HL-60 (cell line): ENCODE measurements at regions not wholly inside any gene's neighbourhood (a gene's known extent, or its start where the extent isn't known, plus 50 kb on each side); places are given as distances from the start of the nearest gene placed in this dataset.

ENCODE experiments used
- DNase-seq, 2 experiments: peaks; one replicate each; pipeline ENCODE4 v3.0.0-alpha.2; 2010 to 2020; ENCODE audit warnings: low read depth in 1 of 2, low spot score in 1 of 2
- H3K27ac ChIP-seq: fragments of 250-450 bp; sonication (Bioruptor Pico); replicated peaks from 2 replicates; pipeline ENCODE4 v1.5.1; 2020; ENCODE audit warnings: mild to moderate bottlenecking, moderate library complexity
- H3K27me3 ChIP-seq: fragments of 250-450 bp; sonication (Bioruptor Pico); 2 replicates; pipeline ENCODE4 v1.5.1; 2021; ENCODE audit warnings: mild to moderate bottlenecking, moderate library complexity; ENCODE audit not compliant: insufficient read depth, poor library complexity, severe bottlenecking
- H3K4me3 ChIP-seq: replicated peaks from 2 replicates; pipeline ENCODE4 v1.5.1; 2011; ENCODE audit warnings: mild to moderate bottlenecking, control low read depth, low read length; ENCODE audit not compliant: insufficient read depth
- GABPA ChIP-seq: IDR thresholded peaks from 2 replicates; pipeline ENCODE4 v1.6.1; 2012; ENCODE audit warnings: low read depth
- POLR2AphosphoS5 ChIP-seq: IDR thresholded peaks from 2 replicates; pipeline ENCODE4 v1.6.1; 2012; ENCODE audit warnings: low read depth
- SPI1 ChIP-seq: IDR thresholded peaks from 2 replicates; pipeline ENCODE4 v1.6.1; 2012; ENCODE audit warnings: low read depth, mild to moderate bottlenecking, borderline replicate concordance
- TF ChIP-seq, protein P1 (sequence below): IDR thresholded peaks from 2 replicates; pipeline ENCODE4 v1.6.1; 2012; ENCODE audit warnings: low read depth; ENCODE audit not compliant: insufficient replicate concordance
- TF ChIP-seq, protein P2 (sequence below): IDR thresholded peaks from one replicate; pipeline ENCODE4 v1.5.1; 2011; ENCODE audit warnings: low read length, control low read depth, inconsistent platforms; ENCODE audit not compliant: insufficient read depth

DNA sequence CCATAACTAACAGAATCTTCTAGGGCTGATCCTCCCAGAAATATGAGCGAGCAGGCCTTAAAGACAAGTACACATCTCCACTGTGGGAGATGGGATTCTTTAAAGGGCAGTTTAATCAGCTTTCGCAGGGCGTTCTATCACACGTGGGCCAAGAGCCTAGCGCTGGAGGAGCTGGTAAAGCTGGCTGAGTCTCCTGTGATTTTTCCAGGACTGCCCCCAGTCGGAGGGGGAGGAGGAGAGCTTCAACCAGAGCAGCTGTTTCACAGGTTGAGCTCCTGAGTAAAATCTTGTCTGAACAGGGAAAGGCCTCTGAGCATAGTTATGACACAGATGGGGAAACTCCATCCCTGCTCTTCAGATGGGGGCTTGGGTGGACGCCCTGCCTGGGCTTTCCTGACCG is 87.0 kb downstream of the ZNF365 start:
- H3K27ac ChIP-seq = no peak overlapping the region
- no peaks in the 10 kb centered on the region for H3K27me3 ChIP-seq
- TF ChIP-seq, protein P1, sequence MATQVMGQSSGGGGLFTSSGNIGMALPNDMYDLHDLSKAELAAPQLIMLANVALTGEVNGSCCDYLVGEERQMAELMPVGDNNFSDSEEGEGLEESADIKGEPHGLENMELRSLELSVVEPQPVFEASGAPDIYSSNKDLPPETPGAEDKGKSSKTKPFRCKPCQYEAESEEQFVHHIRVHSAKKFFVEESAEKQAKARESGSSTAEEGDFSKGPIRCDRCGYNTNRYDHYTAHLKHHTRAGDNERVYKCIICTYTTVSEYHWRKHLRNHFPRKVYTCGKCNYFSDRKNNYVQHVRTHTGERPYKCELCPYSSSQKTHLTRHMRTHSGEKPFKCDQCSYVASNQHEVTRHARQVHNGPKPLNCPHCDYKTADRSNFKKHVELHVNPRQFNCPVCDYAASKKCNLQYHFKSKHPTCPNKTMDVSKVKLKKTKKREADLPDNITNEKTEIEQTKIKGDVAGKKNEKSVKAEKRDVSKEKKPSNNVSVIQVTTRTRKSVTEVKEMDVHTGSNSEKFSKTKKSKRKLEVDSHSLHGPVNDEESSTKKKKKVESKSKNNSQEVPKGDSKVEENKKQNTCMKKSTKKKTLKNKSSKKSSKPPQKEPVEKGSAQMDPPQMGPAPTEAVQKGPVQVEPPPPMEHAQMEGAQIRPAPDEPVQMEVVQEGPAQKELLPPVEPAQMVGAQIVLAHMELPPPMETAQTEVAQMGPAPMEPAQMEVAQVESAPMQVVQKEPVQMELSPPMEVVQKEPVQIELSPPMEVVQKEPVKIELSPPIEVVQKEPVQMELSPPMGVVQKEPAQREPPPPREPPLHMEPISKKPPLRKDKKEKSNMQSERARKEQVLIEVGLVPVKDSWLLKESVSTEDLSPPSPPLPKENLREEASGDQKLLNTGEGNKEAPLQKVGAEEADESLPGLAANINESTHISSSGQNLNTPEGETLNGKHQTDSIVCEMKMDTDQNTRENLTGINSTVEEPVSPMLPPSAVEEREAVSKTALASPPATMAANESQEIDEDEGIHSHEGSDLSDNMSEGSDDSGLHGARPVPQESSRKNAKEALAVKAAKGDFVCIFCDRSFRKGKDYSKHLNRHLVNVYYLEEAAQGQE = no peak
- TF ChIP-seq GABPA (no peak), POLR2AphosphoS5 (no peak), SPI1 (no peak)
- TF ChIP-seq, protein P2, sequence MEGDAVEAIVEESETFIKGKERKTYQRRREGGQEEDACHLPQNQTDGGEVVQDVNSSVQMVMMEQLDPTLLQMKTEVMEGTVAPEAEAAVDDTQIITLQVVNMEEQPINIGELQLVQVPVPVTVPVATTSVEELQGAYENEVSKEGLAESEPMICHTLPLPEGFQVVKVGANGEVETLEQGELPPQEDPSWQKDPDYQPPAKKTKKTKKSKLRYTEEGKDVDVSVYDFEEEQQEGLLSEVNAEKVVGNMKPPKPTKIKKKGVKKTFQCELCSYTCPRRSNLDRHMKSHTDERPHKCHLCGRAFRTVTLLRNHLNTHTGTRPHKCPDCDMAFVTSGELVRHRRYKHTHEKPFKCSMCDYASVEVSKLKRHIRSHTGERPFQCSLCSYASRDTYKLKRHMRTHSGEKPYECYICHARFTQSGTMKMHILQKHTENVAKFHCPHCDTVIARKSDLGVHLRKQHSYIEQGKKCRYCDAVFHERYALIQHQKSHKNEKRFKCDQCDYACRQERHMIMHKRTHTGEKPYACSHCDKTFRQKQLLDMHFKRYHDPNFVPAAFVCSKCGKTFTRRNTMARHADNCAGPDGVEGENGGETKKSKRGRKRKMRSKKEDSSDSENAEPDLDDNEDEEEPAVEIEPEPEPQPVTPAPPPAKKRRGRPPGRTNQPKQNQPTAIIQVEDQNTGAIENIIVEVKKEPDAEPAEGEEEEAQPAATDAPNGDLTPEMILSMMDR = no peak
- no peak overlapping the region for H3K4me3 ChIP-seq
- DNase-seq = no peak

DNA sequence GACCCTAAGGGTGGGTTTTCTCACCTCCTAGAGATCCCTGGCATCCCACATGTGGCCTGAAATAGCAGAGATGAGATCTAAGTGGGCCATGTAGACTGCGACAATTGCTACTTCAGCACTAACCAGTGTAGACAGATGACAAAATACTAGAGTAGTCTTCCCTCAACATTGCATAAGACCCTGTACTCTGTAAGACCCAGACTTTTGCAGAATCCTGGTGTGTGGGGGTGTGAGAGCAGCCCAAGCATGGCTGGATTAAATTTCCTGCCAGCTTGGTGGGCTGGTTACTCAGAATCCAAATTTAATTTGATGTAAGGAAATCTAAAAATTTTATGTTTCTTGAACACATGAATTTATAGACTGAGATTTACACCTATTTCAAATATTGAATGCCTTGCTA is 88.3 kb downstream of the ZNF365 start:
- no peak overlapping the region for H3K4me3 ChIP-seq
- DNase-seq = no peak
- no peak overlapping the region for H3K27ac ChIP-seq
- TF ChIP-seq, protein P1 = no peak
- TF ChIP-seq POLR2AphosphoS5 (no peak), SPI1 (no peak), GABPA (no peak)
- TF ChIP-seq, protein P2 = no peak
- no peaks in the 10 kb centered on the region for H3K27me3 ChIP-seq

DNA sequence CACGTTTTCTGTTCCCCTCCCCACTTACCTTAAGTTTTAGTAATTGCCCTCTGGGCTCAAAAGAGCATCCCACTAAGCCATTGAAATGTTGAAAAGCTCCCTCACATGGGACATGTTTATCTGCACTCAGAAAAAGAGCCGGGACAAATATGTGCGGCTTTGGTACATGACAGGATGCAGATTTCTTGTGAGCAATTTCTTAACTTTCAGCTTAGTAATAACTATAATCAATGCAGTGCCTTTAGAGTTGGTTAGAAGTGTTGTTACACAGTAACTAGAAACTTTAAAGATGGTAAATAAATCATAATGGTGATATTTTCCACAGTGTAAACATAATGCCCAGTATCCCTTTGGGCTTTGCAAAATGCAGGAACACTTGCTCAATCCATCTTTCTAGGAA is 89.2 kb downstream of the ZNF365 start:
- DNase-seq = no peak
- H3K27ac ChIP-seq = no peak overlapping the region
- H3K27me3 ChIP-seq = no peaks in the 10 kb centered on the region
- no peak for TF ChIP-seq GABPA
- TF ChIP-seq, protein P2 = no peak
- no peak overlapping the region for H3K4me3 ChIP-seq

DNA sequence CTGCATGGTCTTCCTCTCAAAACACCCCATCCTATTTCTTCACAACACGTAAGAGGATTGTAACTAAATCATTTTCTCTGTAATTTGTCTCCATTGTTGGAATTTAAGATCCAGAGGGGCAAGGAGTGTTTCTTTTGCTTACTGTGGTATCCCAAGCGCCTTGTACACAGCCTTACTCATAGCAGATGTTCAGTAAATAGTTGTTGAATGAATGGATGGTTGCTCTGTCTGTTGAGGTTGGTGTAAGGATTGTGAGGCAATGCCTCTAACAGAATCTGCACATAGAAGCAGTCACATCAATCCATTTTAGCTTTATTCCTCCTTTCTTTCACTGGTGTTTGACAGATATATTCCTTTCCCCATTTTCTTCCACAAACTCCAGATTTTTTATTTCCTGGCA is 90.1 kb downstream of the ZNF365 start:
- no peak for DNase-seq
- Histone ChIP-seq H3K27me3 (no peaks in the 10 kb centered on the region), H3K27ac (no peak overlapping the region), H3K4me3 (no peak overlapping the region)
- no peak for TF ChIP-seq SPI1
- no peak for TF ChIP-seq GABPA
- TF ChIP-seq POLR2AphosphoS5 = no peak
- TF ChIP-seq, protein P2 = no peak
- TF ChIP-seq, protein P1 = no peak
